HepG2 (cell line): ENCODE measurements at regions not wholly inside any gene's neighbourhood (a gene's known extent, or its start where the extent isn't known, plus 50 kb on each side); places are given as distances from the start of the nearest gene placed in this dataset.

Experiments
- ATAC-seq: fragments of 200-7000 bp; cut with Tn5 transposase; 3 replicates; pipeline ENCODE4 v1.9.1; 2020; ENCODE audit warnings: mild to moderate bottlenecking, moderate library complexity
- BruUV-seq: library from RNA; stranded (reverse); fragments of 400-500 nt; replicated peaks from 2 replicates; lab custom pipeline; 2021; lab: Mats Ljungman, UMichigan
- CTCF ChIA-PET: fragments of 300-600 bp; formaldehyde crosslinking; extraction: SDS; loops from one replicate; lab custom pipeline; 2021; ENCODE audit warnings: low total read pairs, inconsistent platforms, low intra/inter-chr PET ratio; lab: Yijun Ruan, JAX
- POLR2A ChIA-PET: fragments of 350-600 bp; sonication (Branson Sonifier 250); formaldehyde crosslinking; loops from one replicate; lab custom pipeline; 2020; ENCODE audit warnings: antibody characterized with exemption, inconsistent platforms; lab: Yijun Ruan, JAX
- DNase-seq: peaks from one replicate; pipeline ENCODE4 v3.0.0-alpha.2; 2015; ENCODE audit warnings: low spot score
- FAIRE-seq: peaks from 3 replicates; lab custom pipeline; 2011; peaks lifted over from hg19 to GRCh38; lab: Jason Lieb, UNC
- H2AFZ ChIP-seq: one replicate; pipeline ENCODE4 v1.6.1; 2011; ENCODE audit warnings: low read length, inconsistent platforms
- H3K27ac ChIP-seq: fragments of 300-600 bp; 3 replicates; pipeline ENCODE4 v1.8.0; 2011; ENCODE audit warnings: mixed run types, mild to moderate bottlenecking, mixed read lengths, low read length, inconsistent platforms; ENCODE audit not compliant: insufficient read depth; ENCODE audit errors: extremely low read length
- H3K27me3 ChIP-seq, 2 experiments: fragments of 200-600 bp in 1 of 2; 2 replicates in 1 of 2; 3 replicates in 1 of 2; pipeline versions ENCODE4 v1.6.0 to v1.8.0; 2011; ENCODE audit warnings: low read length in 2 of 2, mild to moderate bottlenecking in 2 of 2, moderate library complexity in 2 of 2, inconsistent platforms in 1 of 2; ENCODE audit not compliant: insufficient read depth in 2 of 2, control insufficient read depth in 1 of 2
- H3K36me3 ChIP-seq, 2 experiments: fragments of 200-600 bp in 1 of 2; replicated peaks in 1 of 2; 2 replicates in 1 of 2; 3 replicates in 1 of 2; pipeline versions ENCODE4 v1.5.1 to v1.8.0; 2011; ENCODE audit warnings: low read length in 2 of 2, inconsistent platforms in 1 of 2; ENCODE audit not compliant: insufficient read depth in 2 of 2, control insufficient read depth in 1 of 2
- H3K4me1 ChIP-seq: 2 replicates; pipeline ENCODE4 v1.5.1; 2012; ENCODE audit warnings: low read length, inconsistent platforms; ENCODE audit not compliant: insufficient read depth
- H3K4me2 ChIP-seq: 2 replicates; pipeline ENCODE4 v1.6.0; 2011; ENCODE audit warnings: low read depth, low read length, inconsistent platforms
- H3K4me3 ChIP-seq, 3 experiments: fragments of 200-600 bp in 1 of 3; sonication (generic), shearing (Covaris generic) in 1 of 3; replicated peaks in 1 of 3; 2 replicates each; pipeline ENCODE4 v1.5.1; 2011 to 2016; ENCODE audit warnings: low read length in 3 of 3, inconsistent platforms in 2 of 3, low read depth in 2 of 3, mild to moderate bottlenecking in 2 of 3, control low read depth in 1 of 3, mixed read lengths in 1 of 3; ENCODE audit not compliant: insufficient read depth in 1 of 3
- H3K79me2 ChIP-seq: one replicate; pipeline ENCODE4 v1.6.1; 2011; ENCODE audit warnings: low read length, inconsistent platforms; ENCODE audit not compliant: insufficient read depth
- H3K9ac ChIP-seq: 2 replicates; pipeline ENCODE4 v1.6.0; 2011; ENCODE audit warnings: mild to moderate bottlenecking, low read depth, low read length, inconsistent platforms; ENCODE audit not compliant: insufficient read depth
- H3K9me3 ChIP-seq: 2 replicates; pipeline ENCODE4 v1.5.1; 2012; ENCODE audit warnings: mild to moderate bottlenecking, low read length
- H4K20me1 ChIP-seq: 2 replicates; pipeline ENCODE4 v1.6.0; 2011; ENCODE audit warnings: inconsistent platforms, mild to moderate bottlenecking, low read length, moderate library complexity; ENCODE audit not compliant: insufficient read depth
- AHR ChIP-seq: IDR thresholded peaks from 2 replicates; pipeline ENCODE4 v1.6.1; 2018; ENCODE audit warnings: missing genetic modification reagents, missing compliant biosample characterization
- BORCS8-MEF2B ChIP-seq: sonication (generic); formaldehyde crosslinking; IDR thresholded peaks from 2 replicates; pipeline ENCODE4 v1.8.0; 2022; ENCODE audit warnings: mild to moderate bottlenecking, missing genetic modification reagents
- MIER2 ChIP-seq: IDR thresholded peaks from 2 replicates; pipeline ENCODE4 v1.6.1; 2016; ENCODE audit warnings: missing biosample characterization, missing genetic modification reagents
- NFATC3 ChIP-seq: sonication (generic); formaldehyde crosslinking; IDR thresholded peaks from 2 replicates; pipeline ENCODE4 v1.5.1; 2020; ENCODE audit warnings: mild to moderate bottlenecking, missing genetic modification reagents
- SIN3A ChIP-seq: IDR thresholded peaks from 2 replicates; pipeline ENCODE4 v1.6.1; 2011; ENCODE audit warnings: low read depth, mild to moderate bottlenecking, control low read depth, low read length, borderline replicate concordance
- SRF ChIP-seq: IDR thresholded peaks from 2 replicates; pipeline ENCODE4 v1.6.1; 2011; ENCODE audit warnings: mild to moderate bottlenecking, low read depth, low read length, moderate library complexity
- YY1 ChIP-seq: IDR thresholded peaks from 2 replicates; pipeline ENCODE4 v1.6.1; 2011; ENCODE audit warnings: low read length, low read depth, moderate library complexity, mild to moderate bottlenecking; ENCODE audit not compliant: insufficient read depth, insufficient replicate concordance
- ZNF562 ChIP-seq: sonication (generic); formaldehyde crosslinking; IDR thresholded peaks from 2 replicates; pipeline ENCODE4 v1.8.0; 2022; ENCODE audit warnings: missing genetic modification reagents, borderline replicate concordance
- ZNF652 ChIP-seq: IDR thresholded peaks from 2 replicates; pipeline ENCODE4 v1.6.1; 2016; ENCODE audit warnings: low read depth, borderline replicate concordance
- ZNF816 ChIP-seq: sonication (generic); formaldehyde crosslinking; IDR thresholded peaks from 2 replicates; pipeline ENCODE4 v1.8.0; 2022; ENCODE audit warnings: missing genetic modification reagents, mild to moderate bottlenecking, borderline replicate concordance
- ZSCAN31 ChIP-seq: sonication (generic); formaldehyde crosslinking; IDR thresholded peaks from 2 replicates; pipeline ENCODE4 v1.5.0; 2020; ENCODE audit warnings: low read depth, mild to moderate bottlenecking, missing genetic modification reagents
- WGBS: methylation state at CpG from one replicate; pipeline ENCODE4 v1.1.6; 2017; ENCODE audit warnings: low lambda C conversion rate; 5-methylcytosine and 5-hydroxymethylcytosine counted together
- in situ Hi-C: cut with HindIII; loops from 2 replicates; pipeline ENCODE4 v1.10.0; 2017; ENCODE audit warnings: low pct_unique_long_range_greater_than_20kb; ENCODE audit not compliant: extremely low pct_ligation_motif_present
- intact Hi-C: fragments of 100-400 bp; cut with micrococcal nuclease; formaldehyde crosslinking; loops from one replicate; pipeline ENCODE4 v1.10.0; 2022; ENCODE audit not compliant: unreplicated experiment
- TF ChIP-seq, protein P1 (sequence below): sonication (generic); formaldehyde crosslinking; IDR thresholded peaks from 2 replicates; pipeline ENCODE4 v1.8.0; 2022; ENCODE audit warnings: missing genetic modification reagents, low read depth, mild to moderate bottlenecking, borderline replicate concordance

DNA sequence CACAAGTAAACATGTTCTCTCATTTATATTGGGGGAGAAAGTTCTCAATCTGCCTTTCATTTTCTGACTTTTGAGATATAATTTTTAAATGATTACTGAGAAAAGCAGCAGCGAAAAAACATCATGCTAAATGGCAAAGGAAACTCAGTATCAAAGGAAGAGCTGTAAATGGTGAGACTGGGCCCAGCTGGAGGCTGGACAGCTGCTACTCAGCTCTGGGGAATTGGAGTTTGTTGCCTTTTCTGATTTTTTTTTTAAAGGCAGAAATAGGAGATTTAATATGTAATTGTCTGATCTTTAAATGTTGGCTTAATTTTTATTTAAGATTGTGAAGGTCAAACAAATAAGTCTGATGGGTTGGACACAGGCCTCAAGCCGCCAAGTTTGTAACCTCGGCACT lies 137.1 kb upstream of the TACR1 start:
- no peak for TF ChIP-seq MIER2 (CRISPR knock-in tag)
- no peak for TF ChIP-seq ZNF652
- no peak for TF ChIP-seq BORCS8-MEF2B (CRISPR knock-in tag)
- TF ChIP-seq SIN3A: no peak
- TF ChIP-seq SRF: no peak
- TF ChIP-seq, protein P1, sequence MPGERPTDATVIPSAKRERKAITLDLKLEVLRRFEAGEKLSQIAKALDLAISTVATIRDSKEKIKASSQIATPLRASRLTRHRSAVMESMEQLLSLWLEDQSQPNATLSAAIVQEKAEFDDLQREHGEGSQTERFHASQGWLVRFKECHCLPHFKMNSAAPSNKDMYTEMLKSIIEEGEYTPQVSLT (CRISPR knock-in tag): no peak
- no peak for TF ChIP-seq AHR
- no peak for TF ChIP-seq ZSCAN31 (CRISPR knock-in tag)
- TF ChIP-seq NFATC3 (CRISPR knock-in tag): no peak
- TF ChIP-seq ZNF562 (CRISPR knock-in tag): no peak
- TF ChIP-seq ZNF816 (CRISPR knock-in tag): no peak
- no peak for TF ChIP-seq YY1
- no peaks in the 10 kb centered on the region for H3K36me3 ChIP-seq
- no TSS peak for BruUV-seq
- no peak overlapping the region for H2AFZ ChIP-seq
- FAIRE-seq (no peak), DNase-seq (no peak), ATAC-seq (no peak)
- intact Hi-C loops (no loop called here), in situ Hi-C loops (no loop called here)
- H3K9ac ChIP-seq: no peak overlapping the region
- H3K4me3 ChIP-seq: no peak overlapping the region
- no peaks in the 10 kb centered on the region for H3K79me2 ChIP-seq
- ChIA-PET POLR2A (no interaction called here), CTCF (no interaction called here)
- WGBS: 31% methylated on average over 3 of the region's 3 CpGs
- H3K27me3 ChIP-seq: peaks cover 0 to 9% of the 10 kb centered on the region in 2 experiments; a peak in 2 of 5 replicates
- H3K9me3 ChIP-seq: no peaks in the 10 kb centered on the region
- H3K4me2 ChIP-seq: no peak overlapping the region
- no peaks in the 10 kb centered on the region for H4K20me1 ChIP-seq
- H3K27ac ChIP-seq: no peak overlapping the region
- no peaks in the 10 kb centered on the region for H3K4me1 ChIP-seq
